Astrocyte (in vitro differentiated cells and primary cell): ENCODE measurements at regions not wholly inside any gene's neighbourhood (a gene's known extent, or its start where the extent isn't known, plus 50 kb on each side); places are given as distances from the start of the nearest gene placed in this dataset.

ENCODE experiments used
- EZH2 ChIP-seq: IDR thresholded peaks from 2 replicates; pipeline ENCODE4 v1.6.1; 2012; ENCODE audit warnings: mild to moderate bottlenecking, low read length, inconsistent platforms; ENCODE audit not compliant: insufficient read depth
- TF ChIP-seq, protein P1 (sequence below): IDR thresholded peaks from 2 replicates; pipeline ENCODE4 v1.5.1; 2011; ENCODE audit warnings: low read depth, mild to moderate bottlenecking, inconsistent platforms, low read length, moderate library complexity; ENCODE audit not compliant: insufficient read depth

- TF ChIP-seq, protein P1, sequence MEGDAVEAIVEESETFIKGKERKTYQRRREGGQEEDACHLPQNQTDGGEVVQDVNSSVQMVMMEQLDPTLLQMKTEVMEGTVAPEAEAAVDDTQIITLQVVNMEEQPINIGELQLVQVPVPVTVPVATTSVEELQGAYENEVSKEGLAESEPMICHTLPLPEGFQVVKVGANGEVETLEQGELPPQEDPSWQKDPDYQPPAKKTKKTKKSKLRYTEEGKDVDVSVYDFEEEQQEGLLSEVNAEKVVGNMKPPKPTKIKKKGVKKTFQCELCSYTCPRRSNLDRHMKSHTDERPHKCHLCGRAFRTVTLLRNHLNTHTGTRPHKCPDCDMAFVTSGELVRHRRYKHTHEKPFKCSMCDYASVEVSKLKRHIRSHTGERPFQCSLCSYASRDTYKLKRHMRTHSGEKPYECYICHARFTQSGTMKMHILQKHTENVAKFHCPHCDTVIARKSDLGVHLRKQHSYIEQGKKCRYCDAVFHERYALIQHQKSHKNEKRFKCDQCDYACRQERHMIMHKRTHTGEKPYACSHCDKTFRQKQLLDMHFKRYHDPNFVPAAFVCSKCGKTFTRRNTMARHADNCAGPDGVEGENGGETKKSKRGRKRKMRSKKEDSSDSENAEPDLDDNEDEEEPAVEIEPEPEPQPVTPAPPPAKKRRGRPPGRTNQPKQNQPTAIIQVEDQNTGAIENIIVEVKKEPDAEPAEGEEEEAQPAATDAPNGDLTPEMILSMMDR: no peak
- no peak for TF ChIP-seq EZH2
Observed at GRCh38 chr17:73940511-73940910, 263.0 kb upstream of the RPL38 start.
